GM23338 (cell line): ENCODE measurements at regions not wholly inside any gene's neighbourhood (a gene's known extent, or its start where the extent isn't known, plus 50 kb on each side); places are given as distances from the start of the nearest gene placed in this dataset.

Experiments
- ATAC-seq: fragments of 200-7000 bp; cut with Tn5 transposase; 3 replicates; pipeline ENCODE4 v1.9.1; 2020
- DNase-seq: peaks from one replicate; pipeline ENCODE4 v3.0.0-alpha.2; 2015; ENCODE audit warnings: low spot score
- H2AFZ ChIP-seq: fragments of 200-600 bp; sonication (generic); 2 replicates; pipeline ENCODE4 v1.8.0; 2016; ENCODE audit warnings: antibody characterized with exemption, mild to moderate bottlenecking, moderate library complexity
- H3F3A ChIP-seq: fragments of 200-600 bp; sonication (generic); replicated peaks from 2 replicates; pipeline ENCODE4 v1.8.0; 2017; ENCODE audit warnings: antibody characterized with exemption, mixed run types, low read depth
- H3K27ac ChIP-seq: fragments of 200-600 bp; sonication (generic); 2 replicates; pipeline ENCODE4 v1.6.1; 2016; ENCODE audit warnings: low read depth
- H3K27me3 ChIP-seq: fragments of 200-600 bp; sonication (generic); 2 replicates; pipeline ENCODE4 v1.8.0; 2016; ENCODE audit warnings: mild to moderate bottlenecking, mixed run types, moderate library complexity; ENCODE audit not compliant: insufficient read depth
- H3K36me3 ChIP-seq: fragments of 200-600 bp; sonication (generic); 2 replicates; pipeline ENCODE4 v1.8.0; 2016; ENCODE audit warnings: mild to moderate bottlenecking; ENCODE audit not compliant: insufficient read depth
- H3K4me1 ChIP-seq: fragments of 200-600 bp; sonication (generic); 2 replicates; pipeline ENCODE4 v1.8.0; 2016; ENCODE audit warnings: mild to moderate bottlenecking, moderate library complexity; ENCODE audit not compliant: insufficient read depth
- H3K4me2 ChIP-seq: fragments of 200-600 bp; sonication (generic); 2 replicates; pipeline ENCODE4 v1.7.1; 2017; ENCODE audit warnings: mixed run types
- H3K4me3 ChIP-seq: fragments of 200-600 bp; sonication (generic); 2 replicates; pipeline ENCODE4 v1.6.1; 2016; ENCODE audit warnings: mixed run types
- H3K79me2 ChIP-seq: fragments of 200-600 bp; sonication (generic); replicated peaks from 2 replicates; pipeline ENCODE4 v1.8.0; 2017; ENCODE audit warnings: mild to moderate bottlenecking; ENCODE audit not compliant: insufficient read depth
- H3K9me2 ChIP-seq: fragments of 200-600 bp; sonication (generic); 2 replicates; pipeline ENCODE4 v1.8.0; 2017; ENCODE audit not compliant: insufficient read depth
- H4K20me1 ChIP-seq: fragments of 200-600 bp; sonication (generic); replicated peaks from 2 replicates; pipeline ENCODE4 v1.8.0; 2017; ENCODE audit warnings: mild to moderate bottlenecking; ENCODE audit not compliant: insufficient read depth
- H3K27ac Mint-ChIP-seq: 2 replicates; pipeline ENCODE4 v1.8.0; 2020; ENCODE audit warnings: inconsistent platforms, mild to moderate bottlenecking, moderate library complexity, mixed read lengths
- H3K27me3 Mint-ChIP-seq: 3 replicates; pipeline ENCODE4 v1.8.0; 2022; ENCODE audit warnings: low read depth, mild to moderate bottlenecking, moderate library complexity, mixed read lengths, inconsistent platforms; ENCODE audit not compliant: insufficient read depth, poor library complexity
- H3K36me3 Mint-ChIP-seq: 3 replicates; pipeline ENCODE4 v1.8.0; 2021; ENCODE audit warnings: low read depth, mild to moderate bottlenecking, inconsistent platforms, moderate library complexity, mixed read lengths
- H3K4me1 Mint-ChIP-seq: 3 replicates; pipeline ENCODE4 v1.8.0; 2020; ENCODE audit warnings: mild to moderate bottlenecking, inconsistent platforms, mixed read lengths
- H3K4me3 Mint-ChIP-seq: 3 replicates; pipeline ENCODE4 v1.8.0; 2021; ENCODE audit warnings: moderate library complexity, mild to moderate bottlenecking, inconsistent platforms, mixed read lengths
- H3K9me3 Mint-ChIP-seq: 3 replicates; pipeline ENCODE4 v1.8.0; 2020; ENCODE audit warnings: moderate library complexity, mild to moderate bottlenecking, inconsistent platforms, mixed read lengths
- CREB1 ChIP-seq: fragments of 250-450 bp; sonication (Bioruptor Pico); IDR thresholded peaks from 2 replicates; pipeline ENCODE4 v1.5.0; 2020; ENCODE audit warnings: low read depth, mild to moderate bottlenecking, moderate library complexity
- CTCF ChIP-seq, 2 experiments: fragments of 200-600 bp in 1 of 2; sonication (generic) in 1 of 2; conservative IDR thresholded peaks; 2 replicates each; pipeline versions ENCODE4 v1.5.1 to v1.6.1; 2016 to 2017; ENCODE audit warnings: antibody characterized with exemption in 2 of 2, low read depth in 2 of 2, mild to moderate bottlenecking in 2 of 2, moderate library complexity in 1 of 2
- ETS1 ChIP-seq: IDR thresholded peaks from 2 replicates; pipeline ENCODE4 v1.6.1; 2016; ENCODE audit warnings: antibody characterized with exemption
- EZH2 ChIP-seq: fragments of 200-600 bp; sonication (generic); IDR thresholded peaks from one replicate; pipeline ENCODE4 v1.8.0; 2017; ENCODE audit warnings: antibody characterized with exemption, mild to moderate bottlenecking, low read depth; ENCODE audit not compliant: unreplicated experiment
- EZH2phosphoT487 ChIP-seq: fragments of 200-600 bp; sonication (generic); IDR thresholded peaks from one replicate; pipeline ENCODE4 v1.8.1; 2018; ENCODE audit warnings: antibody characterized with exemption; ENCODE audit not compliant: unreplicated experiment
- JUNB ChIP-seq: IDR thresholded peaks from one replicate; pipeline ENCODE4 v1.6.1; 2016; ENCODE audit warnings: antibody characterized with exemption; ENCODE audit not compliant: unreplicated experiment
- NANOG ChIP-seq: IDR thresholded peaks from 2 replicates; pipeline ENCODE4 v1.6.1; 2016; ENCODE audit warnings: antibody characterized with exemption, borderline replicate concordance
- POLR2AphosphoS5 ChIP-seq: IDR thresholded peaks from 2 replicates; pipeline ENCODE4 v1.6.1; 2016; ENCODE audit warnings: antibody characterized with exemption, low read depth
- STAT1 ChIP-seq: IDR thresholded peaks from one replicate; pipeline ENCODE4 v1.6.1; 2016; ENCODE audit warnings: antibody characterized with exemption; ENCODE audit not compliant: unreplicated experiment
- ZNF114 ChIP-seq: fragments of 250-450 bp; sonication (Bioruptor Pico); IDR thresholded peaks from 2 replicates; pipeline ENCODE4 v1.5.0; 2020; ENCODE audit warnings: mild to moderate bottlenecking, moderate library complexity
- ZNF331 ChIP-seq: fragments of 250-450 bp; sonication (Bioruptor Pico); IDR thresholded peaks from 2 replicates; pipeline ENCODE4 v1.5.0; 2020; ENCODE audit warnings: low read depth, mild to moderate bottlenecking, moderate library complexity
- ZNF462 ChIP-seq: fragments of 250-450 bp; sonication (Bioruptor Pico); IDR thresholded peaks from 2 replicates; pipeline ENCODE4 v1.5.0; 2020; ENCODE audit warnings: mild to moderate bottlenecking, moderate library complexity

- TF ChIP-seq ZNF462 (CRISPR knock-in tag) (no peak), ZNF331 (CRISPR knock-in tag) (no peak), ETS1 (no peak), EZH2phosphoT487 (no peak), NANOG (no peak), JUNB (no peak), ZNF114 (no peak), STAT1 (no peak), CREB1 (CRISPR knock-in tag) (no peak), EZH2 (no peak)
Measured at GRCh38 chr12:29858270-29858786, 74.6 kb upstream of the TMTC1 start (continued).

GRCh38 chr12:29847246-29847645, 63.5 kb upstream of the TMTC1 start:
- Mint-ChIP-seq H3K27ac (no peak overlapping the region), H3K9me3 (peaks cover 37% of the 10 kb centered on the region), H3K36me3 (peaks cover 27% of the 10 kb centered on the region), H3K27me3 (no peaks in the 10 kb centered on the region), H3K4me1 (no peaks in the 10 kb centered on the region), H3K4me3 (no peak overlapping the region)
- ATAC-seq (no peak), DNase-seq (no peak)
- no peaks in the 10 kb centered on the region for H3K36me3 ChIP-seq
- no peaks in the 10 kb centered on the region for H4K20me1 ChIP-seq
- no peak overlapping the region for H2AFZ ChIP-seq
- H3K27ac ChIP-seq = no peak overlapping the region
- H3K27me3 ChIP-seq = no peaks in the 10 kb centered on the region
- H3K4me3 ChIP-seq = no peak overlapping the region
- no peaks in the 10 kb centered on the region for H3K4me1 ChIP-seq
- peaks cover 10% of the 10 kb centered on the region; the same call in 1 of the 2 replicates for H3K9me2 ChIP-seq
- H3K79me2 ChIP-seq = no peaks in the 10 kb centered on the region
- H3F3A ChIP-seq = no peaks in the 10 kb centered on the region
- H3K4me2 ChIP-seq = no peak overlapping the region
- no peak for TF ChIP-seq CTCF (conservative IDR thresholded peaks at IDR 0.05; ENCODE audit: low read depth in 2 of 2)
- no peak for TF ChIP-seq POLR2AphosphoS5
- no peak for TF ChIP-seq JUNB
- TF ChIP-seq EZH2 = no peak
